HepG2 (cell line): ENCODE measurements at regions not wholly inside any gene's neighbourhood (a gene's known extent, or its start where the extent isn't known, plus 50 kb on each side); places are given as distances from the start of the nearest gene placed in this dataset.

ENCODE experiments used
- ATAC-seq: fragments of 200-7000 bp; cut with Tn5 transposase; 3 replicates; pipeline ENCODE4 v1.9.1; 2020; ENCODE audit warnings: mild to moderate bottlenecking, moderate library complexity
- BruUV-seq: library from RNA; stranded (reverse); fragments of 400-500 nt; replicated peaks from 2 replicates; lab custom pipeline; 2021; lab: Mats Ljungman, UMichigan
- CTCF ChIA-PET: fragments of 300-600 bp; formaldehyde crosslinking; extraction: SDS; loops from one replicate; lab custom pipeline; 2021; ENCODE audit warnings: low total read pairs, inconsistent platforms, low intra/inter-chr PET ratio; lab: Yijun Ruan, JAX
- POLR2A ChIA-PET: fragments of 350-600 bp; sonication (Branson Sonifier 250); formaldehyde crosslinking; loops from one replicate; lab custom pipeline; 2020; ENCODE audit warnings: antibody characterized with exemption, inconsistent platforms; lab: Yijun Ruan, JAX
- DNase-seq: peaks from one replicate; pipeline ENCODE4 v3.0.0-alpha.2; 2015; ENCODE audit warnings: low spot score
- FAIRE-seq: peaks from 3 replicates; lab custom pipeline; 2011; peaks lifted over from hg19 to GRCh38; lab: Jason Lieb, UNC
- H2AFZ ChIP-seq: one replicate; pipeline ENCODE4 v1.6.1; 2011; ENCODE audit warnings: low read length, inconsistent platforms
- H3K27ac ChIP-seq: fragments of 300-600 bp; 3 replicates; pipeline ENCODE4 v1.8.0; 2011; ENCODE audit warnings: mixed run types, mild to moderate bottlenecking, mixed read lengths, low read length, inconsistent platforms; ENCODE audit not compliant: insufficient read depth; ENCODE audit errors: extremely low read length
- H3K27me3 ChIP-seq, 2 experiments: fragments of 200-600 bp in 1 of 2; 2 replicates in 1 of 2; 3 replicates in 1 of 2; pipeline versions ENCODE4 v1.6.0 to v1.8.0; 2011; ENCODE audit warnings: low read length in 2 of 2, mild to moderate bottlenecking in 2 of 2, moderate library complexity in 2 of 2, inconsistent platforms in 1 of 2; ENCODE audit not compliant: insufficient read depth in 2 of 2, control insufficient read depth in 1 of 2
- H3K36me3 ChIP-seq, 2 experiments: fragments of 200-600 bp in 1 of 2; replicated peaks in 1 of 2; 2 replicates in 1 of 2; 3 replicates in 1 of 2; pipeline versions ENCODE4 v1.5.1 to v1.8.0; 2011; ENCODE audit warnings: low read length in 2 of 2, inconsistent platforms in 1 of 2; ENCODE audit not compliant: insufficient read depth in 2 of 2, control insufficient read depth in 1 of 2
- H3K4me1 ChIP-seq: 2 replicates; pipeline ENCODE4 v1.5.1; 2012; ENCODE audit warnings: low read length, inconsistent platforms; ENCODE audit not compliant: insufficient read depth
- H3K4me2 ChIP-seq: 2 replicates; pipeline ENCODE4 v1.6.0; 2011; ENCODE audit warnings: low read depth, low read length, inconsistent platforms
- H3K4me3 ChIP-seq, 3 experiments: fragments of 200-600 bp in 1 of 3; sonication (generic), shearing (Covaris generic) in 1 of 3; replicated peaks in 1 of 3; 2 replicates each; pipeline ENCODE4 v1.5.1; 2011 to 2016; ENCODE audit warnings: low read length in 3 of 3, inconsistent platforms in 2 of 3, low read depth in 2 of 3, mild to moderate bottlenecking in 2 of 3, control low read depth in 1 of 3, mixed read lengths in 1 of 3; ENCODE audit not compliant: insufficient read depth in 1 of 3
- H3K79me2 ChIP-seq: one replicate; pipeline ENCODE4 v1.6.1; 2011; ENCODE audit warnings: low read length, inconsistent platforms; ENCODE audit not compliant: insufficient read depth
- H3K9ac ChIP-seq: 2 replicates; pipeline ENCODE4 v1.6.0; 2011; ENCODE audit warnings: mild to moderate bottlenecking, low read depth, low read length, inconsistent platforms; ENCODE audit not compliant: insufficient read depth
- H3K9me3 ChIP-seq: 2 replicates; pipeline ENCODE4 v1.5.1; 2012; ENCODE audit warnings: mild to moderate bottlenecking, low read length
- H4K20me1 ChIP-seq: 2 replicates; pipeline ENCODE4 v1.6.0; 2011; ENCODE audit warnings: inconsistent platforms, mild to moderate bottlenecking, low read length, moderate library complexity; ENCODE audit not compliant: insufficient read depth
- ARID3A ChIP-seq: IDR thresholded peaks from 2 replicates; pipeline ENCODE4 v1.6.1; 2012; ENCODE audit warnings: low read depth, low read length, improper control_type of control experiment
- CERS6 ChIP-seq: sonication (generic); formaldehyde crosslinking; IDR thresholded peaks from 2 replicates; pipeline ENCODE4 v1.5.0; 2020; ENCODE audit warnings: missing genetic modification reagents
- KAT7 ChIP-seq: IDR thresholded peaks from 2 replicates; pipeline ENCODE4 v1.6.1; 2018; ENCODE audit warnings: borderline replicate concordance, missing compliant biosample characterization
- KMT2A ChIP-seq: sonication (generic); formaldehyde crosslinking; IDR thresholded peaks from 2 replicates; pipeline ENCODE4 v1.4.0; 2020; ENCODE audit warnings: missing genetic modification reagents
- MZF1 ChIP-seq: sonication (generic); formaldehyde crosslinking; IDR thresholded peaks from 2 replicates; pipeline ENCODE4 v1.8.1; 2023; ENCODE audit warnings: mild to moderate bottlenecking, missing genetic modification reagents, borderline replicate concordance
- NKX3-1 ChIP-seq: sonication (generic); formaldehyde crosslinking; IDR thresholded peaks from 2 replicates; pipeline ENCODE4 v1.5.0; 2020; ENCODE audit warnings: missing genetic modification reagents
- PBX3 ChIP-seq: sonication (generic); formaldehyde crosslinking; IDR thresholded peaks from 2 replicates; pipeline ENCODE4 v1.8.1; 2023; ENCODE audit warnings: missing genetic modification reagents, inconsistent platforms, borderline replicate concordance
- RFXAP ChIP-seq: sonication (generic); formaldehyde crosslinking; IDR thresholded peaks from 2 replicates; pipeline ENCODE4 v1.4.0; 2020; ENCODE audit warnings: missing genetic modification reagents, borderline replicate concordance
- SNRNP70 ChIP-seq: fragments of 200-400 bp; formaldehyde crosslinking; IDR thresholded peaks from 2 replicates; pipeline ENCODE4 v1.6.1; 2017; ENCODE audit warnings: mild to moderate bottlenecking, low read depth, low read length, moderate library complexity
- ZBTB26 ChIP-seq: IDR thresholded peaks from 2 replicates; pipeline ENCODE4 v1.6.1; 2016; ENCODE audit warnings: missing compliant biosample characterization, missing genetic modification reagents, borderline replicate concordance
- ZEB1 ChIP-seq: IDR thresholded peaks from 2 replicates; pipeline ENCODE4 v1.6.1; 2012; ENCODE audit warnings: mild to moderate bottlenecking, low read depth, inconsistent platforms; ENCODE audit not compliant: insufficient replicate concordance
- ZFP41 ChIP-seq: sonication (generic); formaldehyde crosslinking; IDR thresholded peaks from 2 replicates; pipeline ENCODE4 v1.4.0; 2020; ENCODE audit warnings: mild to moderate bottlenecking, missing genetic modification reagents, borderline replicate concordance
- ZNF282 ChIP-seq: fragments of 450-650 bp; IDR thresholded peaks from 2 replicates; pipeline ENCODE4 v1.6.1; 2018; ENCODE audit not compliant: partially characterized antibody
- ZNF335 ChIP-seq: sonication (generic); formaldehyde crosslinking; IDR thresholded peaks from 2 replicates; pipeline ENCODE4 v1.4.0; 2020; ENCODE audit warnings: missing genetic modification reagents
- ZNF552 ChIP-seq: sonication (generic); formaldehyde crosslinking; IDR thresholded peaks from 2 replicates; pipeline ENCODE4 v1.9.0; 2022; ENCODE audit warnings: missing genetic modification reagents, mild to moderate bottlenecking, borderline replicate concordance
- ZSCAN31 ChIP-seq: sonication (generic); formaldehyde crosslinking; IDR thresholded peaks from 2 replicates; pipeline ENCODE4 v1.5.0; 2020; ENCODE audit warnings: low read depth, mild to moderate bottlenecking, missing genetic modification reagents
- ZSCAN5A ChIP-seq: sonication (generic); formaldehyde crosslinking; IDR thresholded peaks from 2 replicates; pipeline ENCODE4 v1.8.0; 2022; ENCODE audit warnings: mild to moderate bottlenecking, missing genetic modification reagents, borderline replicate concordance
- WGBS: methylation state at CpG from one replicate; pipeline ENCODE4 v1.1.6; 2017; ENCODE audit warnings: low lambda C conversion rate; 5-methylcytosine and 5-hydroxymethylcytosine counted together
- in situ Hi-C: cut with HindIII; loops from 2 replicates; pipeline ENCODE4 v1.10.0; 2017; ENCODE audit warnings: low pct_unique_long_range_greater_than_20kb; ENCODE audit not compliant: extremely low pct_ligation_motif_present
- intact Hi-C: fragments of 100-400 bp; cut with micrococcal nuclease; formaldehyde crosslinking; loops from one replicate; pipeline ENCODE4 v1.10.0; 2022; ENCODE audit not compliant: unreplicated experiment

- TF ChIP-seq ZNF552 (CRISPR knock-in tag) (no peak), ZNF335 (CRISPR knock-in tag) (no peak), ARID3A (no peak), RFXAP (no peak), ZFP41 (CRISPR knock-in tag) (no peak)
These were observed 124.3 kb upstream of the ATXN1 start (continued) for GRCh38 chr6:16885411-16886160.

- CTCF ChIA-PET = no interaction called here
- Histone ChIP-seq H3K79me2 (no peaks in the 10 kb centered on the region), H3K36me3 (no peaks in the 10 kb centered on the region), H3K27me3 (peaks cover 3 to 22% of the 10 kb centered on the region in 2 experiments; a peak in 4 of 5 replicates), H3K9ac (no peak overlapping the region), H4K20me1 (no peaks in the 10 kb centered on the region), H3K4me1 (no peaks in the 10 kb centered on the region), H3K27ac (no peak overlapping the region), H2AFZ (no peak overlapping the region), H3K4me3 (no peak overlapping the region), H3K4me2 (no peak overlapping the region), H3K9me3 (no peaks in the 10 kb centered on the region)
- DNase-seq = no peak
- no TSS peak for BruUV-seq
- POLR2A ChIA-PET = no interaction called here
- TF ChIP-seq KAT7 (CRISPR knock-in tag) (no peak), CERS6 (CRISPR knock-in tag) (no peak), PBX3 (CRISPR knock-in tag) (no peak), ZNF282 (no peak), KMT2A (CRISPR knock-in tag) (no peak), SNRNP70 (no peak), MZF1 (no peak), ZSCAN31 (CRISPR knock-in tag) (no peak), NKX3-1 (CRISPR knock-in tag) (no peak), ZSCAN5A (CRISPR knock-in tag) (no peak), ZBTB26 (no peak), ZEB1 (no peak)
- in situ Hi-C loops (no loop called here), intact Hi-C loops (no loop called here)
- FAIRE-seq = no peak
- ATAC-seq = no peak
- 0% methylated on average over 1 of the region's 1 CpG for WGBS
These were observed 123.3 kb upstream of the ATXN1 start for GRCh38 chr6:16884526-16884925.
